GM23248 (cell line): ENCODE measurements at regions not wholly inside any gene's neighbourhood (a gene's known extent, or its start where the extent isn't known, plus 50 kb on each side); places are given as distances from the start of the nearest gene placed in this dataset.

ENCODE experiments used
- EZH2 ChIP-seq: fragments of 200-600 bp; sonication (generic); IDR thresholded peaks from 2 replicates; pipeline ENCODE4 v1.6.1; 2018; ENCODE audit warnings: antibody characterized with exemption, mild to moderate bottlenecking; ENCODE audit not compliant: insufficient read depth, poor library complexity, severe bottlenecking
- EZH2phosphoT487 ChIP-seq: fragments of 200-600 bp; sonication (generic); IDR thresholded peaks from 2 replicates; pipeline ENCODE4 v1.6.1; 2018; ENCODE audit warnings: antibody characterized with exemption, moderate library complexity, mild to moderate bottlenecking, low read depth; ENCODE audit not compliant: insufficient read depth

- TF ChIP-seq EZH2 (no peak), EZH2phosphoT487 (no peak)
Measured at GRCh38 chr14:53613404-53614253, 343.0 kb downstream of the BMP4 start.
